Vagina (tissue), 2 donors: ENCODE measurements at regions not wholly inside any gene's neighbourhood (a gene's known extent, or its start where the extent isn't known, plus 50 kb on each side); places are given as distances from the start of the nearest gene placed in this dataset.

Experiments used
- DNase-seq, 2 donors: peaks; one replicate each; pipeline ENCODE4 v3.0.0-alpha.2; 2017; ENCODE audit errors: extremely low spot score in 2 of 2
- H3K27ac ChIP-seq: fragments of 200-600 bp; sonication (generic); one replicate; pipeline ENCODE4 v1.5.1; 2019
- H3K27me3 ChIP-seq: fragments of 200-600 bp; sonication (generic); one replicate; pipeline ENCODE4 v1.5.1; 2019
- H3K36me3 ChIP-seq, 2 donors: fragments of 200-600 bp; sonication (generic); one replicate each; pipeline ENCODE4 v1.5.1; 2017 to 2019
- H3K4me1 ChIP-seq: fragments of 200-600 bp; sonication (generic); one replicate; pipeline ENCODE4 v1.5.1; 2019
- H3K4me3 ChIP-seq, 2 donors: fragments of 200-600 bp; sonication (generic); 1 replicate in 1 of 2; 2 replicates in 1 of 2; pipeline ENCODE4 v1.5.1; 2016 to 2019
- H3K9me3 ChIP-seq: fragments of 200-600 bp; sonication (generic); one replicate; pipeline ENCODE4 v1.5.1; 2019
- CTCF ChIP-seq, 3 experiments: fragments of 450-650 bp in 2 of 3; fragments of 200-600 bp in 1 of 3; sonication (generic) in 1 of 3; IDR thresholded peaks; one replicate each; pipeline ENCODE4 v1.5.1; 2017 to 2019; ENCODE audit warnings: antibody characterized with exemption in 3 of 3, mild to moderate bottlenecking in 2 of 3, moderate library complexity in 2 of 3
- POLR2A ChIP-seq, 2 donors: fragments of 450-650 bp; IDR thresholded peaks; one replicate each; pipeline ENCODE4 v1.6.1; 2017; ENCODE audit warnings: antibody characterized with exemption in 2 of 2, mild to moderate bottlenecking in 2 of 2, moderate library complexity in 2 of 2
- POLR2AphosphoS5 ChIP-seq, 2 donors: sonication (generic); formaldehyde crosslinking; IDR thresholded peaks; one replicate each; pipeline ENCODE4 v1.9.0; 2017; ENCODE audit warnings: antibody characterized with exemption in 2 of 2, mild to moderate bottlenecking in 2 of 2, low read depth in 1 of 2; ENCODE audit not compliant: insufficient read depth in 1 of 2
- intact Hi-C: fragments of 100-400 bp; cut with DNase I; formaldehyde crosslinking; loops from one replicate; pipeline ENCODE4 v1.15.1; 2023

GRCh38 chr2:103529798-103530502 lies 768.1 kb downstream of the TMEM182 start:
- intact Hi-C loops, result no loop called here
- DNase-seq, result no peak
- no peaks in the 10 kb centered on the region for H3K4me1 ChIP-seq
- no peaks in the 10 kb centered on the region for H3K9me3 ChIP-seq
- no peak for TF ChIP-seq CTCF (IDR thresholded peaks at IDR 0.05)
- no peak for TF ChIP-seq POLR2AphosphoS5 (IDR thresholded peaks at IDR 0.05; ENCODE audit: insufficient read depth in 1 of 2, low read depth in 1 of 2)
- TF ChIP-seq POLR2A (IDR thresholded peaks at IDR 0.05), result no peak
- no peaks in the 10 kb centered on the region for H3K36me3 ChIP-seq
- H3K27ac ChIP-seq, result no peak overlapping the region
- no peaks in the 10 kb centered on the region for H3K27me3 ChIP-seq
- H3K4me3 ChIP-seq, result no peak overlapping the region

GRCh38 chr2:103552775-103553174 lies 790.9 kb downstream of the TMEM182 start:
- H3K27me3 ChIP-seq, result no peaks in the 10 kb centered on the region
- no peak overlapping the region for H3K27ac ChIP-seq
- H3K36me3 ChIP-seq, result no peaks in the 10 kb centered on the region
- no peak for TF ChIP-seq POLR2AphosphoS5 (IDR thresholded peaks at IDR 0.05; ENCODE audit: insufficient read depth in 1 of 2, low read depth in 1 of 2)
- no peak for TF ChIP-seq POLR2A (IDR thresholded peaks at IDR 0.05)
- TF ChIP-seq CTCF (IDR thresholded peaks at IDR 0.05), result no peak
- no peaks in the 10 kb centered on the region for H3K4me1 ChIP-seq
- H3K4me3 ChIP-seq, result no peak overlapping the region
- DNase-seq, result no peak
- intact Hi-C loops, result no loop called here
- no peaks in the 10 kb centered on the region for H3K9me3 ChIP-seq

- Histone ChIP-seq H3K4me3 (no peak overlapping the region), H3K4me1 (no peaks in the 10 kb centered on the region), H3K36me3 (no peaks in the 10 kb centered on the region), H3K27ac (no peak overlapping the region), H3K27me3 (no peaks in the 10 kb centered on the region), H3K9me3 (no peaks in the 10 kb centered on the region)
- intact Hi-C loops, result no loop called here
- TF ChIP-seq CTCF (IDR thresholded peaks at IDR 0.05), result no peak
- TF ChIP-seq POLR2AphosphoS5 (IDR thresholded peaks at IDR 0.05; ENCODE audit: insufficient read depth in 1 of 2, low read depth in 1 of 2), result no peak
- no peak for TF ChIP-seq POLR2A (IDR thresholded peaks at IDR 0.05)
- DNase-seq, result no peak
Observed at GRCh38 chr2:103594823-103595222, 833.0 kb downstream of the TMEM182 start.

- Histone ChIP-seq H3K9me3 (no peaks in the 10 kb centered on the region), H3K36me3 (no peaks in the 10 kb centered on the region), H3K27me3 (no peaks in the 10 kb centered on the region), H3K4me1 (no peaks in the 10 kb centered on the region), H3K27ac (no peak overlapping the region), H3K4me3 (no peak overlapping the region)
- no peak for DNase-seq
- TF ChIP-seq CTCF (IDR thresholded peaks at IDR 0.05), result no peak
- no peak for TF ChIP-seq POLR2AphosphoS5 (IDR thresholded peaks at IDR 0.05; ENCODE audit: insufficient read depth in 1 of 2, low read depth in 1 of 2)
- TF ChIP-seq POLR2A (IDR thresholded peaks at IDR 0.05), result no peak
- intact Hi-C loops, result no loop called here
Observed at GRCh38 chr2:103605071-103605780, 843.4 kb downstream of the TMEM182 start.

GRCh38 chr2:103615611-103616105 lies 853.8 kb downstream of the TMEM182 start:
- no peak for TF ChIP-seq CTCF (IDR thresholded peaks at IDR 0.05)
- TF ChIP-seq POLR2AphosphoS5 (IDR thresholded peaks at IDR 0.05; ENCODE audit: insufficient read depth in 1 of 2, low read depth in 1 of 2), result no peak
- no peak for TF ChIP-seq POLR2A (IDR thresholded peaks at IDR 0.05)
- intact Hi-C loops, result no loop called here
- no peak for DNase-seq
- H3K9me3 ChIP-seq, result no peaks in the 10 kb centered on the region
- no peaks in the 10 kb centered on the region for H3K36me3 ChIP-seq
- H3K4me3 ChIP-seq, result no peak overlapping the region
- H3K27ac ChIP-seq, result no peak overlapping the region
- no peaks in the 10 kb centered on the region for H3K27me3 ChIP-seq
- H3K4me1 ChIP-seq, result no peaks in the 10 kb centered on the region
